ENCODE measurements at regions not wholly inside any gene's neighbourhood (a gene's known extent, or its start where the extent isn't known, plus 50 kb on each side); places are given as distances from the start of the nearest gene placed in this dataset.
"Not testable (repeated sequence)": the region's sequence is repeated elsewhere in the genome, so short reads cannot be mapped to it uniquely, and the experiment has no call there.

DNA sequence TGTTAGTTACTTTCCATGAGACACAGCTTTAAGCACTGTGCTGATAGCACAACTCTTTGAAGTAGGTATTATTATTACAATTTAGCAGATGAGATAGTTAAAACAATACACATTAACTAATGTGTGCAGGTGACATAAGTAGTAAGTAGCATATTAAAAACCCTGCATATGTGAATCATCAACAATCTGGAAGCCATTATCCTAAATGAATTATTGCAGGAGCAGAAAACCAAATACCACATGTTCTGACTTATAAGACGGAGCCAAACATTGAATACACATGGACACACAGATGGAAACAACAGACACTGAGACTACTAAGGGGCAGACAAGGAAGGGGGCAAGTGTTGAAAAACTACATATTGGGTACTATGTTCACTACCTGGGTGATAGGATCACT lies 300.3 kb upstream of the GULP1 start:
- Histone ChIP-seq H3K4me3 (no peak overlapping the region), H3K4me1 (replicated peaks) (peaks cover 30% of the 10 kb centered on the region), H3K9me3 (replicated peaks) (no peaks in the 10 kb centered on the region), H3K27me3 (replicated peaks) (no peaks in the 10 kb centered on the region), H3K36me3 (no peaks in the 10 kb centered on the region), H3K27ac (no peak overlapping the region)
- no peak for DNase-seq (ENCODE audit: low read depth in 1 of 2, low spot score in 2 of 2)

GRCh38 chr2:187994464-187995331 lies 297.0 kb upstream of the GULP1 start:
- Histone ChIP-seq H3K27me3 (replicated peaks) (no peaks in the 10 kb centered on the region), H3K4me1 (replicated peaks) (peaks cover 24% of the 10 kb centered on the region), H3K4me3 (no peak overlapping the region), H3K27ac (no peak overlapping the region), H3K9me3 (replicated peaks) (no peaks in the 10 kb centered on the region), H3K36me3 (no peaks in the 10 kb centered on the region)
- peak in 1 of 2 experiments; percentile 20 for DNase-seq (ENCODE audit: low read depth in 1 of 2, low spot score in 2 of 2)

- Histone ChIP-seq H3K4me1 (replicated peaks) (peaks cover 33% of the 10 kb centered on the region), H3K9me3 (replicated peaks) (no peaks in the 10 kb centered on the region), H3K27me3 (replicated peaks) (no peaks in the 10 kb centered on the region), H3K4me3 (no peak overlapping the region), H3K36me3 (no peaks in the 10 kb centered on the region), H3K27ac (no peak overlapping the region)
- no peak for DNase-seq (ENCODE audit: low read depth in 1 of 2, low spot score in 2 of 2)
Observed at GRCh38 chr2:187995556-187995955, 296.1 kb upstream of the GULP1 start.

DNA sequence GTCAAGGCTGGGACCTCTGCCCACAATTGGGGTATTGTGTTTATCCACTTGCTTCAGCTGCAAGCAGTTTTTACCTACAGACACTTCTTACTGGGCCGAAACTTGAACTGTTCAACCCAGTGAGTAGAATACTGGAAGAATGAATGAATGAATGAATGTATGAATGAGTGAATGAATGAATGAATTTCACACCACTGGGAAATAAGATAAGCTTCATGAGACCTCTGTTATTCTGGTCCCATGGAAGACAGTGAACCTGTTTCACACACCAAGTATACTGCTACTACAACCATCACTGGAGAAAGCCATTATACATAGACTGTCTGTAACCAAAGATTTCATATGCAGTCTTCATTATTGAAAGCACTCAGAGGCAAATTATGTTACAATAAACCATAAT lies 295.0 kb upstream of the GULP1 start:
- no peak overlapping the region for H3K4me3 ChIP-seq
- H3K27ac ChIP-seq: no peak overlapping the region
- no peak for DNase-seq (ENCODE audit: low read depth in 1 of 2, low spot score in 2 of 2)
- H3K4me1 ChIP-seq (replicated peaks): peaks cover 42% of the 10 kb centered on the region
- H3K27me3 ChIP-seq (replicated peaks): no peaks in the 10 kb centered on the region
- no peaks in the 10 kb centered on the region for H3K9me3 ChIP-seq (replicated peaks)
- H3K36me3 ChIP-seq: no peaks in the 10 kb centered on the region

GRCh38 chr2:188000189-188000588 lies 291.5 kb upstream of the GULP1 start:
- Histone ChIP-seq H3K27ac (no peak overlapping the region), H3K4me3 (no peak overlapping the region), H3K27me3 (replicated peaks) (no peaks in the 10 kb centered on the region), H3K36me3 (no peaks in the 10 kb centered on the region), H3K9me3 (replicated peaks) (no peaks in the 10 kb centered on the region), H3K4me1 (replicated peaks) (peaks cover 19% of the 10 kb centered on the region)
- no peak for DNase-seq (ENCODE audit: low read depth in 1 of 2, low spot score in 2 of 2)

- DNase-seq (ENCODE audit: low read depth in 1 of 2, low spot score in 2 of 2): no peak
- H3K4me3 ChIP-seq: no peak overlapping the region
- H3K4me1 ChIP-seq (replicated peaks): peaks cover 24% of the 10 kb centered on the region
- no peak overlapping the region for H3K27ac ChIP-seq
- no peaks in the 10 kb centered on the region for H3K27me3 ChIP-seq (replicated peaks)
- no peaks in the 10 kb centered on the region for H3K9me3 ChIP-seq (replicated peaks)
- no peaks in the 10 kb centered on the region for H3K36me3 ChIP-seq
Observed at GRCh38 chr2:188003800-188004199, 287.9 kb upstream of the GULP1 start.

GRCh38 chr2:188013767-188014166 lies 277.9 kb upstream of the GULP1 start:
- DNase-seq (ENCODE audit: low read depth in 1 of 2, low spot score in 2 of 2): no peak
- Histone ChIP-seq H3K27me3 (replicated peaks) (no peaks in the 10 kb centered on the region), H3K4me3 (no peak overlapping the region), H3K27ac (no peak overlapping the region), H3K36me3 (no peaks in the 10 kb centered on the region), H3K9me3 (replicated peaks) (no peaks in the 10 kb centered on the region), H3K4me1 (replicated peaks) (no peaks in the 10 kb centered on the region; the same call in 1 of the 2 replicates)

DNA sequence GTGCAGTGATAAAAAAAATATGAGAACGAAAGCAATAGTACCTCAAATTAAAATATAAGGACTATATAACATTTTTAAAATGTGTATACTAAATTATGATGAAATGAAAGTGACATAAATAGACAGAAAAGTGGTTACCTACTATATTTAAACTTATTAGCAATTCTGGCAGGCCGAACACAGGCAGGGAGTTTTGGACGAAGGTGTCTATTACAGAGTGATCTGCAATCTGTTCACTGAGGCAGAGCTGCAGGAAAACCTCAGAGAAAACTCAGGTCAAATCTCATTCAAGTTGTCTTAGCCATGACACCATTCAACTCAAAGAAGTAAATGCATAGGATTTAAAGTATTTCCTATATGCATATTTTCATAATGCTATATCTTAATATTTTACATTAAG lies 274.8 kb upstream of the GULP1 start:
- Histone ChIP-seq H3K27me3 (replicated peaks) (no peaks in the 10 kb centered on the region), H3K9me3 (replicated peaks) (no peaks in the 10 kb centered on the region), H3K4me1 (replicated peaks) (no peaks in the 10 kb centered on the region; the same call in 1 of the 2 replicates), H3K4me3 (no peak overlapping the region), H3K27ac (no peak overlapping the region), H3K36me3 (no peaks in the 10 kb centered on the region)
- DNase-seq (ENCODE audit: low read depth in 1 of 2, low spot score in 2 of 2): no peak

- no peak for DNase-seq (ENCODE audit: low read depth in 1 of 2, low spot score in 2 of 2)
- H3K36me3 ChIP-seq: no peaks in the 10 kb centered on the region
Observed at GRCh38 chr2:188022389-188022788, 269.3 kb upstream of the GULP1 start.

DNA sequence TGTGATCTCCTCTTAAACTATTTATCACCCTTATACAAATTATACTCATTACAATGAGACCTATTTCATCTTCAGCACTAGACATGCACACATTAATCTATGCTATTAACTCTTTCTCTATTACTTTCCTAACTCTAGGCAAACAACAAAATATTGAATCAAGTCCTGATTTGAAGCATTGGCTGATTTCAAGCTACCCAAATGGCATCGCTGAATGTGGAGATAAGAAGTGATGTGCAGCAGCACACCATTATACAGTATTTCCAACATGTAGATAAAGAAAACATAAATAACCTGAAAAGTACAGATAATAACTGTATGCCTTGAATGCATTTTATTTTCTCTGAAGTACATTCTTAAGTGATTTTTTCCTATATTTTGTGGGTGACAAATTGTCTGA lies 268.6 kb upstream of the GULP1 start:
- H3K36me3 ChIP-seq: no peaks in the 10 kb centered on the region
- H3K4me1 ChIP-seq (replicated peaks): peaks cover 13% of the 10 kb centered on the region
- DNase-seq (ENCODE audit: low read depth in 1 of 2, low spot score in 2 of 2): no peak
- no peaks in the 10 kb centered on the region for H3K9me3 ChIP-seq (replicated peaks)
- no peaks in the 10 kb centered on the region for H3K27me3 ChIP-seq (replicated peaks)
- no peak overlapping the region for H3K4me3 ChIP-seq
- no peak overlapping the region for H3K27ac ChIP-seq

More at GRCh38 chr2:188022389-188022788, 269.3 kb upstream of the GULP1 start:
- H3K4me3 ChIP-seq: no peak overlapping the region
- peaks cover 13% of the 10 kb centered on the region for H3K4me1 ChIP-seq (replicated peaks)
- H3K27ac ChIP-seq: no peak overlapping the region
- H3K9me3 ChIP-seq (replicated peaks): no peaks in the 10 kb centered on the region
- no peaks in the 10 kb centered on the region for H3K27me3 ChIP-seq (replicated peaks)

GRCh38 chr2:188024811-188025210 lies 266.9 kb upstream of the GULP1 start:
- peaks cover 13% of the 10 kb centered on the region for H3K4me1 ChIP-seq (replicated peaks)
- no peak overlapping the region; the same call in 1 of the 2 replicates for H3K4me3 ChIP-seq
- peak overlapping the region; percentile 30 for H3K27ac ChIP-seq
- no peaks in the 10 kb centered on the region for H3K27me3 ChIP-seq (replicated peaks)
- peak; percentile 50 to 71 for DNase-seq (ENCODE audit: low read depth in 1 of 2, low spot score in 2 of 2)
- H3K36me3 ChIP-seq: no peaks in the 10 kb centered on the region
- no peaks in the 10 kb centered on the region for H3K9me3 ChIP-seq (replicated peaks)

GRCh38 chr2:188028739-188029138 lies 262.9 kb upstream of the GULP1 start:
- Histone ChIP-seq H3K4me1 (replicated peaks) (peaks cover 13% of the 10 kb centered on the region), H3K36me3 (no peaks in the 10 kb centered on the region), H3K4me3 (no peak overlapping the region), H3K27me3 (replicated peaks) (no peaks in the 10 kb centered on the region), H3K27ac (no peak overlapping the region), H3K9me3 (replicated peaks) (no peaks in the 10 kb centered on the region)
- DNase-seq (ENCODE audit: low read depth in 1 of 2, low spot score in 2 of 2): no peak

DNA sequence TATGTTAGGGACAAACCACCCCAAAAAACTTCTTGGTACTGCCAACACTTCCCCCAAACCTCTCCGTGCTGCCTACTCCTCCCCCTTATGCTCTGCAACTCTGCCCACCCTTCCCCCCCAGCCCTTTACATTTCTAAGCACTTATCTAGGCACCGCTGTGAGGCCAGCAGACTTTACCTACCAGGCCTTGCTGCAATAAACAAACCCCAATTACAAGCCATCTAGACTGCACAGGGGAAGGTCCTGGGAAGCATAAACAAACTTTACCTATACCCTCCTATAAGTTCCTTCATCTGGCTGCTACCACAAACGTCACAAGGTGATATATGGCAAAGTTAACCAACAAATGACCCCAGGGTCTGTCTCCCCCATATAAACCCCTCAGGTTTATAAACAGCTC lies 259.4 kb upstream of the GULP1 start:
- no peaks in the 10 kb centered on the region for H3K4me1 ChIP-seq (replicated peaks)
- no peak for DNase-seq (ENCODE audit: low read depth in 1 of 2, low spot score in 2 of 2)
- H3K9me3 ChIP-seq (replicated peaks): no peaks in the 10 kb centered on the region
- H3K4me3 ChIP-seq: no peak overlapping the region
- no peaks in the 10 kb centered on the region for H3K36me3 ChIP-seq
- no peak overlapping the region for H3K27ac ChIP-seq
- no peaks in the 10 kb centered on the region for H3K27me3 ChIP-seq (replicated peaks)

DNA sequence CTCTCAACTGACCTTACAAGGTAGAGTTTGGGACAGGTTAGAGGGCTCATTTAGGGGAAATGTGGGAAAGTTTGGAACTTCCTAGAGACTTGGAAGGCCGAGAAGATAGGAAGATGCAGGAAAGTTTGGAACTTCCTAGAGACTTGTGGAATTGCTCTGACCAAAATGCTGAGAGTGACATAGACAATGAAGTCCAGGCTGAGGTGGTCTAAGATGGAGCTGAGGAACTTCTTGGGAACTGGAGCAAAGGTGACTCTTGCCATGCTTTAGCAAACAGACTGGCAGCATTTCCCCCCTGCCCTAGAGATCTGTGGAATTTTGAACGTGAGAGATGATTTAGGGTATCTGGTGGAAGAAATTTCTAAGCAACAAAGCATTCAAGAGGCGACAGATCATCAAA lies 258.9 kb upstream of the GULP1 start:
- Histone ChIP-seq H3K4me1 (replicated peaks) (no peaks in the 10 kb centered on the region), H3K36me3 (no peaks in the 10 kb centered on the region), H3K27ac (no peak overlapping the region), H3K27me3 (replicated peaks) (no peaks in the 10 kb centered on the region), H3K9me3 (replicated peaks) (no peaks in the 10 kb centered on the region), H3K4me3 (no peak overlapping the region)
- no peak for DNase-seq (ENCODE audit: low read depth in 1 of 2, low spot score in 2 of 2)

GRCh38 chr2:188033240-188033639 lies 258.4 kb upstream of the GULP1 start:
- DNase-seq (ENCODE audit: low read depth in 1 of 2, low spot score in 2 of 2); H3K27ac ChIP-seq; H3K36me3 ChIP-seq; H3K4me1 ChIP-seq (replicated peaks); H3K9me3 ChIP-seq (replicated peaks); H3K4me3 ChIP-seq; H3K27me3 ChIP-seq (replicated peaks): not testable (repeated sequence)

Measured in SJSA1 (cell line).